ENCODE measurements at regions not wholly inside any gene's neighbourhood (a gene's known extent, or its start where the extent isn't known, plus 50 kb on each side); places are given as distances from the start of the nearest gene placed in this dataset.
A peak's percentile ranks its signal among the peaks of the same experiment; 100 is the strongest.

DNA sequence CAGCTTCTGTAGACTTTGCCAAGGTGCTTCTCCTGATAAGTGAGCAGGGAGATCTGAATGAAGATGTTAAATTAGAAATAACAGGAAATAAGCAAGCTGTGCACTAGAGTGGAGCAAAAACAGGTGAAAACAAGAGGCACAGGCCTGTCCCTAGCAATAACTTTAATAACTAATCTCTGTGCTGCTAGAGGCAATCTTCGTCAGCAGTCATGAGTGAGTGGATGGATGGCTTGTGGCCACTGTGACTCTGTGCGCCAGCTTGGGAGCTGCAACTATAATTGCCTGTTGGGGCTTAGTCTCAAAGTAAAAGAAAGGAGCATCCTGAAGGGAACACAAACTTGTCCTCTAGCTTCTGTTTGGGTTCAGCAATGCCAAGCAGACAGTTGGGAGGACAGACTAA lies 240.3 kb downstream of the HHIPL2 start:
- Mint-ChIP-seq H3K27me3 (ENCODE audit: low read depth) (no peaks in the 10 kb centered on the region), H3K27ac (no peak overlapping the region), H3K4me1 (peaks cover 0 to 6% of the 10 kb centered on the region in 2 experiments; a peak in 2 of 4 replicates), H3K36me3 (ENCODE audit: insufficient read depth in 1 of 3, low read depth in 3 of 3) (no peaks in the 10 kb centered on the region), H3K9me3 (no peaks in the 10 kb centered on the region), H3K4me3 (no peak overlapping the region)
- Histone ChIP-seq H4K20me1 (ENCODE audit: control insufficient read depth, insufficient read depth, insufficient read length) (no peaks in the 10 kb centered on the region), H3K4me1 (ENCODE audit: insufficient read depth, low read length) (no peaks in the 10 kb centered on the region), H3K14ac (ENCODE audit: insufficient read depth, low read length) (0 out of 2 replicates have a peak overlapping the region, but pooled peaks have one; percentile 27), H3T11ph (ENCODE audit: low read length) (no peak overlapping the region), H3K9me3 (ENCODE audit: control insufficient read depth, low read depth, low read length) (no peaks in the 10 kb centered on the region), H3K23me2 (ENCODE audit: insufficient read length, low read depth, low read length, poor library complexity, severe bottlenecking) (no peaks in the 10 kb centered on the region), H3K27ac (ENCODE audit: insufficient read length, low read depth, low read length) (no peak overlapping the region), H2BK15ac (ENCODE audit: low read depth, low read length) (no peak overlapping the region), H3K56ac (ENCODE audit: insufficient read length, low read depth, low read length) (no peak overlapping the region), H2BK12ac (ENCODE audit: insufficient read length, low read depth, low read length) (no peak overlapping the region), H4K8ac (replicated peaks; ENCODE audit: insufficient read length, low read depth, low read length) (peak overlapping the region; percentile 69), H3K23ac (ENCODE audit: insufficient read length, low read depth, low read length) (no peak overlapping the region), H3K4me2 (ENCODE audit: insufficient read depth, insufficient read length, low read length) (no peak overlapping the region), H3K27me3 (ENCODE audit: insufficient read depth, low read length) (no peaks in the 10 kb centered on the region), H2AK5ac (ENCODE audit: insufficient read length, low read length) (no peak overlapping the region), H3K4ac (ENCODE audit: low read depth, low read length) (no peak overlapping the region), H3K79me2 (ENCODE audit: insufficient read depth, low read length) (no peaks in the 10 kb centered on the region), H4K91ac (ENCODE audit: insufficient read length, low read depth, low read length) (no peak overlapping the region), H2BK120ac (ENCODE audit: low read depth, low read length, poor library complexity, severe bottlenecking) (no peak overlapping the region), H2AFZ (ENCODE audit: low read length) (no peak overlapping the region), H3K9ac (ENCODE audit: extremely low read depth, insufficient read length, low read length) (no peak overlapping the region), H4K5ac (ENCODE audit: insufficient read length, low read depth, low read length) (no peak overlapping the region), H2BK20ac (ENCODE audit: low read depth, low read length, poor library complexity, severe bottlenecking) (no peak overlapping the region), H2BK5ac (ENCODE audit: insufficient read length, low read length) (no peak overlapping the region), H3K79me1 (ENCODE audit: insufficient read depth, low read depth, low read length, poor library complexity, severe bottlenecking) (no peaks in the 10 kb centered on the region), H3K18ac (ENCODE audit: insufficient read length, low read depth, low read length) (no peak overlapping the region)
- TF ChIP-seq, protein P1, sequence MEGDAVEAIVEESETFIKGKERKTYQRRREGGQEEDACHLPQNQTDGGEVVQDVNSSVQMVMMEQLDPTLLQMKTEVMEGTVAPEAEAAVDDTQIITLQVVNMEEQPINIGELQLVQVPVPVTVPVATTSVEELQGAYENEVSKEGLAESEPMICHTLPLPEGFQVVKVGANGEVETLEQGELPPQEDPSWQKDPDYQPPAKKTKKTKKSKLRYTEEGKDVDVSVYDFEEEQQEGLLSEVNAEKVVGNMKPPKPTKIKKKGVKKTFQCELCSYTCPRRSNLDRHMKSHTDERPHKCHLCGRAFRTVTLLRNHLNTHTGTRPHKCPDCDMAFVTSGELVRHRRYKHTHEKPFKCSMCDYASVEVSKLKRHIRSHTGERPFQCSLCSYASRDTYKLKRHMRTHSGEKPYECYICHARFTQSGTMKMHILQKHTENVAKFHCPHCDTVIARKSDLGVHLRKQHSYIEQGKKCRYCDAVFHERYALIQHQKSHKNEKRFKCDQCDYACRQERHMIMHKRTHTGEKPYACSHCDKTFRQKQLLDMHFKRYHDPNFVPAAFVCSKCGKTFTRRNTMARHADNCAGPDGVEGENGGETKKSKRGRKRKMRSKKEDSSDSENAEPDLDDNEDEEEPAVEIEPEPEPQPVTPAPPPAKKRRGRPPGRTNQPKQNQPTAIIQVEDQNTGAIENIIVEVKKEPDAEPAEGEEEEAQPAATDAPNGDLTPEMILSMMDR (conservative IDR thresholded peaks at IDR 0.05): no peak
- no peak for DNase-seq
- no CpG with 5 or more reads among the region's 2 CpGs for WGBS (ENCODE audit: extremely low coverage, insufficient read length, low lambda C conversion rate)
